SK-N-SH treated with all-trans-retinoic acid at 6 μM for 48 hours (cell line): ENCODE measurements at regions not wholly inside any gene's neighbourhood (a gene's known extent, or its start where the extent isn't known, plus 50 kb on each side); places are given as distances from the start of the nearest gene placed in this dataset.

Experiments
- ATAC-seq: fragments of 200-7000 bp; cut with Tn5 transposase; 3 replicates; pipeline ENCODE4 v1.9.1; 2020; ENCODE audit warnings: mild to moderate bottlenecking, moderate library complexity
- BACH2 ChIP-seq: fragments of 250-450 bp; sonication (Bioruptor Pico); IDR thresholded peaks from 2 replicates; pipeline ENCODE4 v1.9.0; 2021; ENCODE audit warnings: mild to moderate bottlenecking, borderline replicate concordance
- CREB5 ChIP-seq: fragments of 250-450 bp; sonication (Bioruptor Pico); IDR thresholded peaks from 2 replicates; pipeline ENCODE4 v1.5.1; 2020; ENCODE audit warnings: low read depth, mild to moderate bottlenecking, moderate library complexity
- ESRRG ChIP-seq: fragments of 250-450 bp; sonication (Bioruptor Pico); IDR thresholded peaks from 2 replicates; pipeline ENCODE4 v1.6.1; 2021; ENCODE audit warnings: mild to moderate bottlenecking
- GLIS3 ChIP-seq: fragments of 250-450 bp; sonication (Bioruptor Pico); IDR thresholded peaks from 2 replicates; pipeline ENCODE4 v1.5.0; 2020; ENCODE audit warnings: mild to moderate bottlenecking, moderate library complexity
- ISL1 ChIP-seq: fragments of 250-450 bp; sonication (Bioruptor Pico); IDR thresholded peaks from 2 replicates; pipeline ENCODE4 v2.1.2; 2022; ENCODE audit warnings: mild to moderate bottlenecking, moderate library complexity
- OSR1 ChIP-seq: fragments of 250-450 bp; sonication (Bioruptor Pico); IDR thresholded peaks from 2 replicates; pipeline ENCODE4 v1.8.0; 2022; ENCODE audit warnings: moderate library complexity, mild to moderate bottlenecking, inconsistent platforms
- PPARA ChIP-seq: fragments of 250-450 bp; sonication (Bioruptor Pico); IDR thresholded peaks from 2 replicates; pipeline ENCODE4 v1.5.0; 2020; ENCODE audit warnings: mild to moderate bottlenecking, borderline replicate concordance
- SNAI2 ChIP-seq: fragments of 250-450 bp; sonication (Bioruptor Pico); IDR thresholded peaks from 2 replicates; pipeline ENCODE4 v1.5.0; 2020; ENCODE audit warnings: mild to moderate bottlenecking, moderate library complexity
- TCF4 ChIP-seq: fragments of 250-450 bp; sonication (Bioruptor Pico); IDR thresholded peaks from 2 replicates; pipeline ENCODE4 v1.8.0; 2021; ENCODE audit warnings: mild to moderate bottlenecking, moderate library complexity, borderline replicate concordance
- TOX ChIP-seq: fragments of 250-450 bp; sonication (Bioruptor Pico); IDR thresholded peaks from 2 replicates; pipeline ENCODE4 v1.8.0; 2021; ENCODE audit warnings: mild to moderate bottlenecking, moderate library complexity, borderline replicate concordance
- TSHZ2 ChIP-seq: fragments of 250-450 bp; sonication (Bioruptor Pico); IDR thresholded peaks from 2 replicates; pipeline ENCODE4 v1.5.0; 2020; ENCODE audit warnings: mild to moderate bottlenecking, moderate library complexity
- ZC3H10 ChIP-seq: fragments of 250-450 bp; sonication (Bioruptor Pico); IDR thresholded peaks from 2 replicates; pipeline ENCODE4 v1.5.1; 2021; ENCODE audit warnings: mild to moderate bottlenecking, moderate library complexity
- ZFP3 ChIP-seq: fragments of 250-450 bp; sonication (Bioruptor Pico); IDR thresholded peaks from 2 replicates; pipeline ENCODE4 v1.5.0; 2020; ENCODE audit warnings: mild to moderate bottlenecking, moderate library complexity
- ZFP30 ChIP-seq: fragments of 450-650 bp; formaldehyde crosslinking; IDR thresholded peaks from 2 replicates; pipeline ENCODE4 v1.5.0; 2022; ENCODE audit warnings: mild to moderate bottlenecking, moderate library complexity
- ZNF565 ChIP-seq: fragments of 450-650 bp; formaldehyde crosslinking; conservative IDR thresholded peaks from 2 replicates; pipeline ENCODE4 v1.5.0; 2020; ENCODE audit warnings: low read depth, mild to moderate bottlenecking, moderate library complexity
- ZNF8 ChIP-seq: fragments of 450-650 bp; formaldehyde crosslinking; IDR thresholded peaks from 2 replicates; pipeline ENCODE4 v1.5.0; 2020; ENCODE audit warnings: mild to moderate bottlenecking, moderate library complexity
- TF ChIP-seq, protein P1 (sequence below): fragments of 250-450 bp; sonication (Bioruptor Pico); IDR thresholded peaks from 2 replicates; pipeline ENCODE4 v1.8.0; 2021; ENCODE audit warnings: low read depth, mild to moderate bottlenecking, moderate library complexity, borderline replicate concordance
- TF ChIP-seq, protein P2 (sequence below): fragments of 250-450 bp; sonication (Bioruptor Pico); IDR thresholded peaks from 2 replicates; pipeline ENCODE4 v1.8.0; 2020; ENCODE audit warnings: mild to moderate bottlenecking, moderate library complexity, borderline replicate concordance
- TF ChIP-seq, protein P3 (sequence below): fragments of 250-450 bp; sonication (Bioruptor Pico); IDR thresholded peaks from 2 replicates; pipeline ENCODE4 v1.5.1; 2021; ENCODE audit warnings: mild to moderate bottlenecking, moderate library complexity

DNA sequence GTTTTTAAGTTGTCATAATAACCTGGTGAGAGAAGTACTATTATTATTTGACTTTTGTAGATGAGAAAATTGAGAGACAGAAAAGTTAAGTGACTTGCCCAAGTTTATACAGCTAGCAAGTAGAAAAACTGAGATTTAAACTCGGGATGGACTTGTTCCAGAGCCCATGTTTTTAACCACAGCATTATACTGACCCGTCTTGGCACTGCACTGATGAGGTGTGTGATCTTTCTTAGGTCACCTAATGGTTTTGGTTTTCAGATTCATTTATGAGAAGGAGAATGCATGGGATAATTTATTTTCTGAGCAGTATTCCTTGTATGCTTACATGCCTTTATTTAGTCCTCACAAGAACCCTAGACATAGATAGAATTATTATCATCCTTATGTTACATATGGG lies 201.8 kb upstream of the CDKN2B start:
- no peak for TF ChIP-seq ZNF8 (CRISPR knock-in tag)
- ATAC-seq, result no peak

DNA sequence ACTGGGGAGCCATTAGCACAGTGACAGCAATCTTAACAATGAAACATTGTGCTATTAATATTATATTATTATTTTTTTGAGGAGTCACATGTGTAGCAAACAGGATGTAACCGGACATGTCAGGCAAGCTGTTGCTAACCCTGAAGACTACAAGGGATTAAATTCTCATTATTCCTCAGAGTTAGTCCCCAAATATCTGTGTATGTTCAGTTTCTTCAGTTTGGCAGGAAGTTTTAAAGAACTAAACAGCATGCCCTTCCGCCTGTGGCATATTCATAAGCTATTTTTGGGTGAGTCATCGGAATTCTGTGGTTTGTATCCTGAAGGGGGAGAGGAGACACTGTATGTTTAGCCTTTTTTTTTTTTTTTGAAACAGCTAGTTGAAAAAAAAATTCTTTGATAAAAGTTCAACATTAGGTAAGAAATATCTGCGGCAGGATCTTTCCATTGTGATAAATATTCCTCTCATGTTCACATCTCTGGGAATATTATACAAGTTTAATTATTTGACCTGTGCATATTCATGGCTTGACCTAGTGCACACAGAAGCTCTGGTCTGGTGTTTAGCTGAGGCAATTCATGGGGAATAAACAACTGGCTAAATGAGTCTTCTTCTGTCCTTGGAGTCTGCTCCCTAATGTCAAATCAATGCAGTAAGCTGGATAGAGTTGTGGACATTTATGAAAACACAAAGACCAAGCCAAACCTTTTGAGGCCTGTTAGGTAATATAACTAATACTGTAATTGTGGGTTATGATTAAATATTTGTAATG lies 202.7 kb upstream of the CDKN2B start:
- TF ChIP-seq SNAI2 (CRISPR knock-in tag), result no peak
- TF ChIP-seq TOX (CRISPR knock-in tag), result 0 out of 2 replicates have a peak, but pooled peaks have one; percentile 35
- ATAC-seq, result peak; percentile 92

GRCh38 chr9:22214021-22214420 lies 204.9 kb upstream of the CDKN2B start:
- ATAC-seq, result no peak
- TF ChIP-seq BACH2 (CRISPR knock-in tag) (no peak), ZNF565 (no peak), SNAI2 (CRISPR knock-in tag) (no peak), ESRRG (no peak), TCF4 (no peak), TSHZ2 (CRISPR knock-in tag) (no peak), ZFP3 (CRISPR knock-in tag) (no peak), TOX (CRISPR knock-in tag) (no peak), ISL1 (CRISPR knock-in tag) (no peak), PPARA (CRISPR knock-in tag) (no peak), OSR1 (CRISPR knock-in tag) (no peak), ZC3H10 (no peak)
- TF ChIP-seq, protein P1, sequence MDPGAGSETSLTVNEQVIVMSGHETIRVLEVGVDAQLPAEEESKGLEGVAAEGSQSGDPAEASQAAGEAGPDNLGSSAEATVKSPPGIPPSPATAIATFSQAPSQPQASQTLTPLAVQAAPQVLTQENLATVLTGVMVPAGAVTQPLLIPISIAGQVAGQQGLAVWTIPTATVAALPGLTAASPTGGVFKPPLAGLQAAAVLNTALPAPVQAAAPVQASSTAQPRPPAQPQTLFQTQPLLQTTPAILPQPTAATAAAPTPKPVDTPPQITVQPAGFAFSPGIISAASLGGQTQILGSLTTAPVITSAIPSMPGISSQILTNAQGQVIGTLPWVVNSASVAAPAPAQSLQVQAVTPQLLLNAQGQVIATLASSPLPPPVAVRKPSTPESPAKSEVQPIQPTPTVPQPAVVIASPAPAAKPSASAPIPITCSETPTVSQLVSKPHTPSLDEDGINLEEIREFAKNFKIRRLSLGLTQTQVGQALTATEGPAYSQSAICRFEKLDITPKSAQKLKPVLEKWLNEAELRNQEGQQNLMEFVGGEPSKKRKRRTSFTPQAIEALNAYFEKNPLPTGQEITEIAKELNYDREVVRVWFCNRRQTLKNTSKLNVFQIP (CRISPR knock-in tag), result no peak
- TF ChIP-seq, protein P2, sequence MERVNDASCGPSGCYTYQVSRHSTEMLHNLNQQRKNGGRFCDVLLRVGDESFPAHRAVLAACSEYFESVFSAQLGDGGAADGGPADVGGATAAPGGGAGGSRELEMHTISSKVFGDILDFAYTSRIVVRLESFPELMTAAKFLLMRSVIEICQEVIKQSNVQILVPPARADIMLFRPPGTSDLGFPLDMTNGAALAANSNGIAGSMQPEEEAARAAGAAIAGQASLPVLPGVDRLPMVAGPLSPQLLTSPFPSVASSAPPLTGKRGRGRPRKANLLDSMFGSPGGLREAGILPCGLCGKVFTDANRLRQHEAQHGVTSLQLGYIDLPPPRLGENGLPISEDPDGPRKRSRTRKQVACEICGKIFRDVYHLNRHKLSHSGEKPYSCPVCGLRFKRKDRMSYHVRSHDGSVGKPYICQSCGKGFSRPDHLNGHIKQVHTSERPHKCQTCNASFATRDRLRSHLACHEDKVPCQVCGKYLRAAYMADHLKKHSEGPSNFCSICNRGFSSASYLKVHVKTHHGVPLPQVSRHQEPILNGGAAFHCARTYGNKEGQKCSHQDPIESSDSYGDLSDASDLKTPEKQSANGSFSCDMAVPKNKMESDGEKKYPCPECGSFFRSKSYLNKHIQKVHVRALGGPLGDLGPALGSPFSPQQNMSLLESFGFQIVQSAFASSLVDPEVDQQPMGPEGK (CRISPR knock-in tag), result no peak

DNA sequence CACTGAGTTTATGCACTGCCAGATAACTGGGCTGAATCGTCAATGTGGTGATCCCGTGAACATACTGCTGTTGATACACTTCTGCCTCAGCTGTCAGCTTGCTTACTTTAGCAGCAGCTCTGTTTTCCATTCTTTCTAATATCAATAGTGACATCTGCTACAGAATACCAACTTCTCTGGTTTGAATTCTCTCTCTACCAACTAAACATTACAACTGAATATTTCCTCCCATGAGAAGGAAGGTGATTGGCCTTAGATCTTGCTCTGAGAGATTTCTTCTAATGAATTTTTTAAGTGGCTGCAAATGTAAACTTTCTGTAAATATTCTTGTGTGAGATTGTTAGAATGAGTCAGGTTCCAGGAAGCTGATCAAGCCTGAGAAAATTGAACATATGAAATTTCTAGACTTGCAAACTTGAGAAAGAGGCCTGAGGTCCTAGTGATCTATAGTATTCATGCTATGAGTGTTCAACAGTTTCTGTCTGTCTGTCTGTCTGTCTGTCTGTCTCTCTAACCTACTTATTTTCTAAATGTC lies 205.5 kb upstream of the CDKN2B start:
- TF ChIP-seq OSR1 (CRISPR knock-in tag) (no peak), ZFP3 (CRISPR knock-in tag) (no peak), ZFP30 (CRISPR knock-in tag) (no peak)
- TF ChIP-seq, protein P2 (CRISPR knock-in tag), result no peak
- TF ChIP-seq, all 23 proteins: peak for 0
- ATAC-seq, result no peak; the same call in 2 of the 3 replicates

- ATAC-seq, result no peak
- TF ChIP-seq ZFP3 (CRISPR knock-in tag) (no peak), ZNF565 (no peak), GLIS3 (CRISPR knock-in tag) (no peak), CREB5 (CRISPR knock-in tag) (no peak), OSR1 (CRISPR knock-in tag) (no peak), TCF4 (no peak), BACH2 (CRISPR knock-in tag) (no peak), PPARA (CRISPR knock-in tag) (no peak), SNAI2 (CRISPR knock-in tag) (no peak), TOX (CRISPR knock-in tag) (no peak), ZC3H10 (no peak)
- TF ChIP-seq, protein P2 (CRISPR knock-in tag), result no peak
- TF ChIP-seq, protein P3, sequence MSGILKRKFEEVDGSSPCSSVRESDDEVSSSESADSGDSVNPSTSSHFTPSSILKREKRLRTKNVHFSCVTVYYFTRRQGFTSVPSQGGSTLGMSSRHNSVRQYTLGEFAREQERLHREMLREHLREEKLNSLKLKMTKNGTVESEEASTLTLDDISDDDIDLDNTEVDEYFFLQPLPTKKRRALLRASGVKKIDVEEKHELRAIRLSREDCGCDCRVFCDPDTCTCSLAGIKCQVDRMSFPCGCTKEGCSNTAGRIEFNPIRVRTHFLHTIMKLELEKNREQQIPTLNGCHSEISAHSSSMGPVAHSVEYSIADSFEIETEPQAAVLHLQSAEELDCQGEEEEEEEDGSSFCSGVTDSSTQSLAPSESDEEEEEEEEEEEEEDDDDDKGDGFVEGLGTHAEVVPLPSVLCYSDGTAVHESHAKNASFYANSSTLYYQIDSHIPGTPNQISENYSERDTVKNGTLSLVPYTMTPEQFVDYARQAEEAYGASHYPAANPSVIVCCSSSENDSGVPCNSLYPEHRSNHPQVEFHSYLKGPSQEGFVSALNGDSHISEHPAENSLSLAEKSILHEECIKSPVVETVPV (CRISPR knock-in tag), result no peak
Observed at GRCh38 chr9:22215521-22215920, 206.4 kb upstream of the CDKN2B start.
